KOPT-K1 (cell line): ENCODE measurements at regions not wholly inside any gene's neighbourhood (a gene's known extent, or its start where the extent isn't known, plus 50 kb on each side); places are given as distances from the start of the nearest gene placed in this dataset.

Experiments
- H3K27ac ChIP-seq: fragments of 200-600 bp; sonication (generic); 2 replicates; pipeline ENCODE4 v1.5.1; 2016; ENCODE audit warnings: antibody characterized with exemption, mild to moderate bottlenecking, low read depth, low read length; ENCODE audit not compliant: poor library complexity, severe bottlenecking
- H3K36me3 ChIP-seq: fragments of 200-600 bp; sonication (generic); 2 replicates; pipeline ENCODE4 v1.5.1; 2017; ENCODE audit warnings: antibody characterized with exemption, mild to moderate bottlenecking, low read length, moderate library complexity; ENCODE audit not compliant: insufficient read depth
- H3K9me3 ChIP-seq: fragments of 200-600 bp; sonication (generic); 2 replicates; pipeline ENCODE4 v1.5.1; 2017; ENCODE audit warnings: antibody characterized with exemption, low read length, mild to moderate bottlenecking; ENCODE audit not compliant: insufficient read depth, poor library complexity, severe bottlenecking

GRCh38 chr21:27258742-27259448, 292.0 kb upstream of the ADAMTS5 start:
- Histone ChIP-seq H3K36me3 (no peaks in the 10 kb centered on the region), H3K9me3 (no peaks in the 10 kb centered on the region), H3K27ac (no peak overlapping the region)

GRCh38 chr21:27257908-27258556, 291.1 kb upstream of the ADAMTS5 start:
- Histone ChIP-seq H3K9me3 (no peaks in the 10 kb centered on the region), H3K36me3 (no peaks in the 10 kb centered on the region), H3K27ac (no peak overlapping the region)

GRCh38 chr21:27257226-27257625, 290.3 kb upstream of the ADAMTS5 start:
- H3K9me3 ChIP-seq = no peaks in the 10 kb centered on the region
- no peak overlapping the region for H3K27ac ChIP-seq
- no peaks in the 10 kb centered on the region for H3K36me3 ChIP-seq

GRCh38 chr21:27251752-27252151, 284.9 kb upstream of the ADAMTS5 start:
- no peak overlapping the region for H3K27ac ChIP-seq
- H3K9me3 ChIP-seq = no peaks in the 10 kb centered on the region
- no peaks in the 10 kb centered on the region for H3K36me3 ChIP-seq

GRCh38 chr21:27250366-27250765, 283.5 kb upstream of the ADAMTS5 start:
- H3K36me3 ChIP-seq = no peaks in the 10 kb centered on the region
- no peak overlapping the region for H3K27ac ChIP-seq
- H3K9me3 ChIP-seq = no peaks in the 10 kb centered on the region

GRCh38 chr21:27248814-27249213, 281.9 kb upstream of the ADAMTS5 start:
- H3K36me3 ChIP-seq = no peaks in the 10 kb centered on the region
- no peak overlapping the region for H3K27ac ChIP-seq
- H3K9me3 ChIP-seq = no peaks in the 10 kb centered on the region

- H3K36me3 ChIP-seq = no peaks in the 10 kb centered on the region
- H3K9me3 ChIP-seq = no peaks in the 10 kb centered on the region
- no peak overlapping the region for H3K27ac ChIP-seq
These were observed 279.9 kb upstream of the ADAMTS5 start for GRCh38 chr21:27246741-27247140.

- no peaks in the 10 kb centered on the region for H3K36me3 ChIP-seq
These were observed 277.9 kb upstream of the ADAMTS5 start for GRCh38 chr21:27244776-27245175.

GRCh38 chr21:27244352-27244751, 277.5 kb upstream of the ADAMTS5 start:
- no peaks in the 10 kb centered on the region for H3K36me3 ChIP-seq
- no peaks in the 10 kb centered on the region for H3K9me3 ChIP-seq
- H3K27ac ChIP-seq = no peak overlapping the region

More at GRCh38 chr21:27244776-27245175, 277.9 kb upstream of the ADAMTS5 start:
- H3K9me3 ChIP-seq = no peaks in the 10 kb centered on the region
- no peak overlapping the region for H3K27ac ChIP-seq

GRCh38 chr21:27240839-27241238, 274.0 kb upstream of the ADAMTS5 start:
- Histone ChIP-seq H3K9me3 (no peaks in the 10 kb centered on the region), H3K36me3 (no peaks in the 10 kb centered on the region), H3K27ac (no peak overlapping the region)

GRCh38 chr21:27233514-27234115, 266.7 kb upstream of the ADAMTS5 start:
- Histone ChIP-seq H3K9me3 (no peaks in the 10 kb centered on the region), H3K27ac (no peak overlapping the region), H3K36me3 (no peaks in the 10 kb centered on the region)

GRCh38 chr21:27225940-27226339, 259.1 kb upstream of the ADAMTS5 start:
- H3K27ac ChIP-seq = no peak overlapping the region
- no peaks in the 10 kb centered on the region for H3K9me3 ChIP-seq
- no peaks in the 10 kb centered on the region for H3K36me3 ChIP-seq

GRCh38 chr21:27225151-27225550, 258.3 kb upstream of the ADAMTS5 start:
- Histone ChIP-seq H3K9me3 (no peaks in the 10 kb centered on the region), H3K36me3 (no peaks in the 10 kb centered on the region), H3K27ac (no peak overlapping the region)

- Histone ChIP-seq H3K27ac (no peak overlapping the region), H3K36me3 (no peaks in the 10 kb centered on the region), H3K9me3 (no peaks in the 10 kb centered on the region)
These were observed 257.3 kb upstream of the ADAMTS5 start for GRCh38 chr21:27224169-27224568.

GRCh38 chr21:27221077-27221476, 254.2 kb upstream of the ADAMTS5 start:
- no peak overlapping the region for H3K27ac ChIP-seq
- no peaks in the 10 kb centered on the region for H3K36me3 ChIP-seq
- no peaks in the 10 kb centered on the region for H3K9me3 ChIP-seq

- Histone ChIP-seq H3K36me3 (no peaks in the 10 kb centered on the region), H3K27ac (no peak overlapping the region), H3K9me3 (no peaks in the 10 kb centered on the region)
These were observed 253.5 kb upstream of the ADAMTS5 start for GRCh38 chr21:27220416-27220815.
